ENCODE measurements at regions not wholly inside any gene's neighbourhood (a gene's known extent, or its start where the extent isn't known, plus 50 kb on each side); places are given as distances from the start of the nearest gene placed in this dataset.
"Not testable (repeated sequence)": the region's sequence is repeated elsewhere in the genome, so short reads cannot be mapped to it uniquely, and the experiment has no call there.

GRCh38 chr14:65975865-65976264 is 510.3 kb upstream of the CCDC196 start:
- DNase-seq: no peak

GRCh38 chr14:65976761-65977404 is 509.3 kb upstream of the CCDC196 start:
- no peak for DNase-seq

- no peak for DNase-seq
These were observed 504.9 kb upstream of the CCDC196 start for GRCh38 chr14:65981192-65981843.

- no peak for DNase-seq
These were observed 500.1 kb upstream of the CCDC196 start for GRCh38 chr14:65986041-65986440.

GRCh38 chr14:65989981-65990380 is 496.2 kb upstream of the CCDC196 start:
- no peak for DNase-seq

GRCh38 chr14:65991104-65991503 is 495.1 kb upstream of the CCDC196 start:
- DNase-seq: no peak

- DNase-seq: not testable (repeated sequence)
These were observed 494.2 kb upstream of the CCDC196 start for GRCh38 chr14:65991935-65992334.

GRCh38 chr14:65993103-65993502 is 493.1 kb upstream of the CCDC196 start:
- DNase-seq: peak; percentile 75

GRCh38 chr14:65993996-65994395 is 492.2 kb upstream of the CCDC196 start:
- no peak for DNase-seq

GRCh38 chr14:65997347-65997746 is 488.8 kb upstream of the CCDC196 start:
- DNase-seq: no peak

- DNase-seq: no peak
These were observed 486.3 kb upstream of the CCDC196 start for GRCh38 chr14:65999865-66000264.

GRCh38 chr14:66000766-66001165 is 485.4 kb upstream of the CCDC196 start:
- no peak for DNase-seq

GRCh38 chr14:66001356-66001755 is 484.8 kb upstream of the CCDC196 start:
- DNase-seq: no peak

- DNase-seq: peak; percentile 89
These were observed 483.0 kb upstream of the CCDC196 start for GRCh38 chr14:66003082-66003730.

- no peak for DNase-seq
These were observed 480.2 kb upstream of the CCDC196 start for GRCh38 chr14:66005900-66006434.

- DNase-seq: no peak
These were observed 477.5 kb upstream of the CCDC196 start for GRCh38 chr14:66008631-66009030.

GRCh38 chr14:66009089-66009488 is 477.1 kb upstream of the CCDC196 start:
- no peak for DNase-seq

GRCh38 chr14:66010695-66011094 is 475.5 kb upstream of the CCDC196 start:
- no peak for DNase-seq

- no peak for DNase-seq
These were observed 474.3 kb upstream of the CCDC196 start for GRCh38 chr14:66011855-66012254.

GRCh38 chr14:66013607-66014006 is 472.6 kb upstream of the CCDC196 start:
- not testable (repeated sequence) for DNase-seq

- DNase-seq: peak; percentile 96
These were observed 470.9 kb upstream of the CCDC196 start for GRCh38 chr14:66015071-66015780.

- DNase-seq: no peak
These were observed 468.2 kb upstream of the CCDC196 start for GRCh38 chr14:66017927-66018326.

- DNase-seq: no peak
These were observed 463.6 kb upstream of the CCDC196 start for GRCh38 chr14:66022526-66022925.
